HEK293 (cell line): ENCODE measurements at regions not wholly inside any gene's neighbourhood (a gene's known extent, or its start where the extent isn't known, plus 50 kb on each side); places are given as distances from the start of the nearest gene placed in this dataset.

Experiments used
- CTCF ChIP-seq: fragments of 450-650 bp; formaldehyde crosslinking; IDR thresholded peaks from 2 replicates; pipeline ENCODE4 v1.5.1; 2016; ENCODE audit warnings: missing biosample characterization, missing genetic modification characterization
- FEZF1 ChIP-seq: fragments of 450-650 bp; formaldehyde crosslinking; IDR thresholded peaks from 2 replicates; pipeline ENCODE4 v1.5.1; 2016; ENCODE audit warnings: missing biosample characterization, missing genetic modification characterization
- GLIS1 ChIP-seq: fragments of 450-650 bp; formaldehyde crosslinking; IDR thresholded peaks from 2 replicates; pipeline ENCODE4 v1.5.1; 2016; ENCODE audit warnings: missing biosample characterization, missing genetic modification characterization
- TSHZ1 ChIP-seq: fragments of 450-650 bp; formaldehyde crosslinking; IDR thresholded peaks from 2 replicates; pipeline ENCODE4 v1.5.1; 2016; ENCODE audit warnings: missing biosample characterization, missing genetic modification characterization, borderline replicate concordance
- YY1 ChIP-seq: fragments of 450-650 bp; formaldehyde crosslinking; IDR thresholded peaks from 2 replicates; pipeline ENCODE4 v1.5.1; 2018; ENCODE audit warnings: missing biosample characterization, missing genetic modification characterization
- ZBTB1 ChIP-seq: fragments of 450-650 bp; formaldehyde crosslinking; IDR thresholded peaks from 2 replicates; pipeline ENCODE4 v1.5.1; 2016; ENCODE audit warnings: missing biosample characterization, missing genetic modification characterization
- ZBTB17 ChIP-seq: fragments of 450-650 bp; formaldehyde crosslinking; IDR thresholded peaks from 2 replicates; pipeline ENCODE4 v1.5.1; 2016; ENCODE audit warnings: missing biosample characterization, missing genetic modification characterization
- ZBTB26 ChIP-seq: fragments of 450-650 bp; formaldehyde crosslinking; optimal IDR thresholded peaks from 2 replicates; pipeline ENCODE3; 2016; ENCODE audit warnings: missing biosample characterization, mild to moderate bottlenecking, missing genetic modification characterization
- ZBTB7A ChIP-seq: fragments of 450-650 bp; formaldehyde crosslinking; IDR thresholded peaks from 2 replicates; pipeline ENCODE4 v1.5.1; 2016; ENCODE audit warnings: low read depth, missing biosample characterization, missing genetic modification characterization
- ZNF202 ChIP-seq: fragments of 450-650 bp; formaldehyde crosslinking; IDR thresholded peaks from 2 replicates; pipeline ENCODE4 v1.5.1; 2016; ENCODE audit warnings: missing biosample characterization, missing genetic modification characterization, borderline replicate concordance
- ZNF280D ChIP-seq: fragments of 450-650 bp; formaldehyde crosslinking; IDR thresholded peaks from 2 replicates; pipeline ENCODE4 v1.5.1; 2016; ENCODE audit warnings: missing biosample characterization, missing genetic modification characterization
- ZNF423 ChIP-seq: fragments of 450-650 bp; formaldehyde crosslinking; IDR thresholded peaks from 2 replicates; pipeline ENCODE4 v1.5.1; 2016; ENCODE audit warnings: missing biosample characterization, missing genetic modification characterization
- ZNF530 ChIP-seq: fragments of 450-650 bp; formaldehyde crosslinking; IDR thresholded peaks from 2 replicates; pipeline ENCODE4 v1.5.1; 2016; ENCODE audit warnings: low read depth, missing biosample characterization, missing genetic modification characterization
- ZNF560 ChIP-seq: fragments of 450-650 bp; formaldehyde crosslinking; IDR thresholded peaks from 2 replicates; pipeline ENCODE4 v1.5.1; 2017; ENCODE audit warnings: missing biosample characterization, missing genetic modification characterization, borderline replicate concordance

- TF ChIP-seq ZNF280D (no peak), GLIS1 (tag by site-specific recombination) (no peak), ZNF202 (tag by site-specific recombination) (no peak), ZNF423 (tag by site-specific recombination) (no peak), ZBTB26 (tag by site-specific recombination) (no peak), ZBTB7A (tag by site-specific recombination) (no peak), ZBTB1 (tag by site-specific recombination) (no peak), ZBTB17 (tag by site-specific recombination) (no peak), ZNF560 (tag by site-specific recombination) (no peak), YY1 (tag by site-specific recombination) (no peak), ZNF530 (tag by site-specific recombination) (no peak), CTCF (tag by site-specific recombination) (no peak), TSHZ1 (tag by site-specific recombination) (no peak), FEZF1 (tag by site-specific recombination) (no peak)
Observed at GRCh38 chr6:87918461-87918941, 129.1 kb upstream of the SPACA1 start.
